ENCODE measurements at regions not wholly inside any gene's neighbourhood (a gene's known extent, or its start where the extent isn't known, plus 50 kb on each side); places are given as distances from the start of the nearest gene placed in this dataset.

- H3K27me3 Mint-ChIP-seq (ENCODE audit: low read depth): peaks cover 31% of the 10 kb centered on the region
- H3K27ac Mint-ChIP-seq (ENCODE audit: unreplicated experiment): no peak overlapping the region
- H3K4me3 Mint-ChIP-seq: no peak overlapping the region
- DNase-seq (ENCODE audit: low read depth, low spot score): no peak
- H3K9me3 Mint-ChIP-seq: no peaks in the 10 kb centered on the region
- TF ChIP-seq CTCF (conservative IDR thresholded peaks at IDR 0.05): no peak
- no peaks in the 10 kb centered on the region for H3K36me3 Mint-ChIP-seq (ENCODE audit: low read depth)
- H3K4me1 Mint-ChIP-seq: peaks cover 82% of the 10 kb centered on the region
Observed at GRCh38 chr3:194078045-194078821, 57.7 kb upstream of the HES1 start.

GRCh38 chr3:194079702-194080172 lies 56.2 kb upstream of the HES1 start:
- H3K9me3 Mint-ChIP-seq: no peaks in the 10 kb centered on the region
- TF ChIP-seq CTCF (conservative IDR thresholded peaks at IDR 0.05): no peak
- peaks cover 77% of the 10 kb centered on the region for H3K4me1 Mint-ChIP-seq

GRCh38 chr3:194080436-194080835 lies 55.5 kb upstream of the HES1 start:
- no peak overlapping the region for H3K4me3 Mint-ChIP-seq
- no peak for TF ChIP-seq CTCF (conservative IDR thresholded peaks at IDR 0.05)
- H3K27ac Mint-ChIP-seq (ENCODE audit: unreplicated experiment): peak overlapping the region; percentile 73
- peaks cover 73% of the 10 kb centered on the region for H3K4me1 Mint-ChIP-seq
- H3K36me3 Mint-ChIP-seq (ENCODE audit: low read depth): no peaks in the 10 kb centered on the region
- H3K27me3 Mint-ChIP-seq (ENCODE audit: low read depth): peaks cover 45% of the 10 kb centered on the region
- DNase-seq (ENCODE audit: low read depth, low spot score): no peak
- no peaks in the 10 kb centered on the region for H3K9me3 Mint-ChIP-seq

More at GRCh38 chr3:194079702-194080172, 56.2 kb upstream of the HES1 start:
- peak overlapping the region; percentile 96 for H3K27ac Mint-ChIP-seq (ENCODE audit: unreplicated experiment)
- DNase-seq (ENCODE audit: low read depth, low spot score): no peak
- H3K27me3 Mint-ChIP-seq (ENCODE audit: low read depth): peaks cover 41% of the 10 kb centered on the region
- H3K36me3 Mint-ChIP-seq (ENCODE audit: low read depth): no peaks in the 10 kb centered on the region
- peak overlapping the region; percentile 52 for H3K4me3 Mint-ChIP-seq

- H3K27me3 Mint-ChIP-seq (ENCODE audit: low read depth): peaks cover 49% of the 10 kb centered on the region
- no peak overlapping the region for H3K27ac Mint-ChIP-seq (ENCODE audit: unreplicated experiment)
- no peak for DNase-seq (ENCODE audit: low read depth, low spot score)
- H3K4me3 Mint-ChIP-seq: peak overlapping the region; percentile 63
- H3K4me1 Mint-ChIP-seq: peaks cover 69% of the 10 kb centered on the region
- no peaks in the 10 kb centered on the region for H3K9me3 Mint-ChIP-seq
- H3K36me3 Mint-ChIP-seq (ENCODE audit: low read depth): no peaks in the 10 kb centered on the region
- no peak for TF ChIP-seq CTCF (conservative IDR thresholded peaks at IDR 0.05)
Observed at GRCh38 chr3:194080913-194081800, 54.8 kb upstream of the HES1 start.

GRCh38 chr3:194081826-194082225 lies 54.1 kb upstream of the HES1 start:
- DNase-seq (ENCODE audit: low read depth, low spot score): no peak
- H3K4me3 Mint-ChIP-seq: no peak overlapping the region
- peaks cover 56% of the 10 kb centered on the region for H3K27me3 Mint-ChIP-seq (ENCODE audit: low read depth)
- no peak for TF ChIP-seq CTCF (conservative IDR thresholded peaks at IDR 0.05)
- H3K9me3 Mint-ChIP-seq: no peaks in the 10 kb centered on the region
- no peaks in the 10 kb centered on the region for H3K36me3 Mint-ChIP-seq (ENCODE audit: low read depth)
- peaks cover 71% of the 10 kb centered on the region for H3K4me1 Mint-ChIP-seq
- no peak overlapping the region for H3K27ac Mint-ChIP-seq (ENCODE audit: unreplicated experiment)

All from neural crest cell (in vitro differentiated cells).